ENCODE measurements at regions not wholly inside any gene's neighbourhood (a gene's known extent, or its start where the extent isn't known, plus 50 kb on each side); places are given as distances from the start of the nearest gene placed in this dataset.
A peak's percentile ranks its signal among the peaks of the same experiment; 100 is the strongest.
"Not testable (repeated sequence)": the region's sequence is repeated elsewhere in the genome, so short reads cannot be mapped to it uniquely, and the experiment has no call there.

DNA sequence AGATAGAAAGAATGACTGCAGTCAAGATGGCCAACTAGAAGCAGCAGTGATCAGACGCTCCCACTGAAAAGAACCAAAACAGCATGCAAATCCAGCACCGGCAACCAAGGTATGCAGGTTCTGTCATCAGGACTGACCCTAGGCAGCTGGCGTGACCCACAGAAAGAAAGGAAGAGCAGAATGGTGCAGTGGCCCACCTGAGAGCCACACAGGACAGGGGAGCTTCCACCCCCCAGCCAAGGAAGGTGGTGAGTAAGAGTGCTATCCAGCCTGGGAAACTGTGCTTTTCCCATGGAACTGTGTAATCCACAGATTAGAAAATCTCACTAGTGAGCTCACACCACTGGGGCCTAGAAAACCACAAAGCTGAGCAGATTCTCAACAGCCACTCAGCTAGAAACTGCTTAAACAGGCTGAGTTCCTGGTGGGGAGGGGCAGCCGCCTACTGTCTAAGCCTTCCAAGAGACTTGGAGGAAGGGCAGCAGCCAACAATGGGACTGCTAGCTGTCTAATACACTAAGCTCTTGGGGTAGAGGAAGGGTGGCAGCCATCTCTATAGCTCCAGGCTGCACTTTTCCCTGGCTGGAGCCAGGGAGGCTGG, 127.9 kb downstream of the EVA1A start:
- H3K27ac ChIP-seq = no peak overlapping the region
- DNase-seq (ENCODE audit: low read depth, low spot score) = no peak

DNA sequence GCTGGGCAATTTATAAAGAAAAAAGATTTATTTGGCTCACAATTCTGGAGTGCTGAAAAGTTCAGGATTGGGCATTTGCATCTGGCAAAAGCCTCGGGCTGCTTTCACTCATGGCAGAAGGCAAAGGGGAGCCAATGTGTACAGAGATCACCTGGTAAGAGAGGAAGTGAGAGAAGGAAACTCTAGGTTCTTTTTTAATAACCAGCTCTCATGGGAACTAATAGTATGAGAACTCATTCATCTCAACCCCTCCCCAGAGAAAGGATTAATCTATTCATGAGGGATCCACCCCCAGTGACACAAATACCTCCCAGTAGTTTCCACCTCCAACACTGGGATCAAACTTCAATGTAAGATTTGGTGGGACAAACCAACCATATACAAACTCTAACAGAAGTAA, 129.0 kb downstream of the EVA1A start:
- no peak for DNase-seq (ENCODE audit: low read depth, low spot score)
- no peak overlapping the region for H3K27ac ChIP-seq

DNA sequence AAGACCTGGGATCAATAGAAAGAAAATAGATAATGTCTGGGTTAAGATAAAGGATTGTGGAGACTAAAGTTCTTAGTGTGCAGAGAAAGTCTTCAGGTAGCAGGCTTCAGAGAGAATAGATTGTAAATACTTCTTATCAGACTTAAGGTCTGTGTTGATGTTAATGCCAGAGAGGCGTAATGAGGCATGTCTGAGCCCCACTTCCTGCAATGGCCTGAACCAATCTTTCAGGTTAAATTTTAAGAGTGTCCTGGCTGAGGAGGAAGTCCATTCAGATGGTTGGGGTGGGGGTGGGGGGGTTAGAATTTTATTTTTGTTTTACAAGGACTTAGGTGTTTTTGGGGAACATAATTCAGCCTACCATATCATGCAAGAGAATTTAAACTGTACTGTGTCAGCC, 129.5 kb downstream of the EVA1A start:
- H3K27ac ChIP-seq = no peak overlapping the region

DNA sequence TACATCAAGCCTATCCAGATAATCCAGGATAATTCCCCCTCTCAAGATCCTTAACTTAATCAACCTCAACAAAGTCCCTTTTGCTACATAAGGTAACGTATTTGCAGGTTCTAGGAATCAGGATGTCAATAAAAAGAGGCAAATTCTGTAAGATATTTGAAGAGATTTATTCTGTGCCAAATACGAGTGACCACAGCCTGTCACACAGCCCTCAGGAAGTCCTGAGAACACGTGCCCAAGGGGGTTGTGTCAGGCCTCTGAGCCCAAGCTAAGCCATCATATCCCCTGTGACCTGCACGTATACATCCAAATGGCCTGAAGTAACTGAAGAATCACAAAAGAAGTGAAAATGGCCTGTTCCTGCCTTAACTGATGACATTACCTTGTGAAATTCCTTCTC, 130.3 kb downstream of the EVA1A start:
- DNase-seq (ENCODE audit: low read depth, low spot score); H3K27ac ChIP-seq: not testable (repeated sequence)

More for the DNA sequence above, 129.5 kb downstream of the EVA1A start:
- DNase-seq (ENCODE audit: low read depth, low spot score) = no peak

DNA sequence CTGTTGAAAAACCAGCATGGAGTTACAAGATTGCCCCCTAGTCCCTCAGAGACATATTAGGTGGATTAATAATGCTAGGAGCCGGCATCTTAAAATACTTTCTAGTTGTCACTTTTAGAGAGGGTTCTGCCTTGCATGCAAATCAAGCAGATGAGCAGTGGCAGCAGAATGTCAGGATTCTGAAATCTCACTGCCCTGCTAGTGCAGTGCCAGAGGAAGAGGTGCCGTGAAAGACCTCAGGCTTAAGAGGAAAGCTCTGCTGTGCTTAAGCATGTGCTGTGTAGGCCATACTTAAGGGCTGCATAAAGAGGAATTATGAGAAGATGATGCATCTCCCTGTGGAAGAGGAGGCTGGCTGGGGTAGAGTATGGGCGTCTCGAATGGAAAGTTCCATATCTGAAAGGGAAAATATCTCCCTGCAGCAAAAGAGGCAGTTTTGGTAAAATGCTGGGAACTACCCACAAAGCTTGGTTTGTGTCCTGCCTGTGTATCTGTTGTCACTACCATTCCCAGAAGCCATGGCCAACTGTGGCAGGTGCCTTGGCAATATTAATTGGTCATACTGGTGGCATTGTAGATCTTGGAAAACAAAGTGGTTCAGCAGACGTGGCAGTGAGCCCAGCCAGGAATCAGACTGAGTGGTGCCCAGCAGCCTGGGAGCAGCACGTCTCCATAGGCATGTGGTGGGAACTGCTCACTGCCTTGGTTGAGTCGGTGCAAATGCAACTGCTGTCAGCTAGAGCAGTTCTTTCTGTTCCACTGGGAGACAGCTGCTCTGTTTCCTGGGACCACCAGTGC, 131.9 kb downstream of the EVA1A start:
- no peak for DNase-seq (ENCODE audit: low read depth, low spot score)
- no peak overlapping the region for H3K27ac ChIP-seq

DNA sequence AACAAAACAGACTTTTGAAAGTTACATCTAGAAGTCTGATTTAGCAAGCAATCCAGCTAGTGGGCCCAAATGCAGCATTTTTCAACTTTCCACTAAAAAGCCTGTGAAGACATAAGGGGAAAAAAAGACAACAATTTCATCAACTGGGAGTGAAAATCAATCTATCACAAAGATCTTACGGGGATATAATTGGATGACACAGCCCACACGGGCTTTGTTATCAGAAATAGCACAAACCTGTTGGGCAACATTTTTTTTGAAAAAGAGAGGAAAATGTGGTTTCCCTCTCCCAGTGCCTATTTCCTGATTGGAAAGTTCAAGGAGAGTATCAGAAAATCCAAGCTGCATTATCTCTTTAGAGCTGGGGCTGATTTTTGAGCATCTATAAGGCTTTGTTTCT, 132.7 kb downstream of the EVA1A start:
- no peak overlapping the region for H3K27ac ChIP-seq
- DNase-seq (ENCODE audit: low read depth, low spot score) = no peak

DNA sequence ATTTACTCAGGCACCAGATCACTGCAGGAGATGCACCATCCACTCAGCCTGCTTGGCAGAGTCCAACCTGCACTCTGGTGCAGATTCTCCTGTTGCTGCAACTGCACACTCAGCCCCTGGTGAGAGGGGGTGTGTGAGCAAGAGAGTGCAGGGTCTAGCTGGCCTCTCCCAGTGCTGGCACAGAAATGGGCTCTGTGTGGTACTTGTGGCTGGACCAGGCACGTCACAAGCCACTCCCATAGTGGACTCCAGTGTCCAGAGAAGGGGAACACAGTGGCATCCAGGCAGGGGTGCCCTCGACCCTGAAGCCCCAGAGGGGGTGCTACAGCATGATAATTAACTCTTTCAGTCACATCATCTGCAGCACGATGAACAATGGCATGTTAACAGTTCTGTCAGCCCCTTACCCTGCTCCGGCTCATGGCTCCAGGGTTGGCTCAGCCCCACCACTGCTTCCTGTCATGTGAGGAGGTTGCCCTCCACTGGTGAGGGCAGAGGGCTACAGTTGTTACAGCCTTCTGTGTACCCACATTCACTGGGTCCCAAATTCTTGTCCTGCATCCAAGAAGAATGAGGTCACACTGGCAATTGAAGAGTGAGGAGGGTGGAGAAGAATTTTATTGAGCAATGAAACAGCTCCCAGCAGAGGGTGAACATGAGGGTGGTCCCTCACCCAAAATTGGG, 135.7 kb downstream of the EVA1A start:
- no peak overlapping the region for H3K27ac ChIP-seq
- no peak for DNase-seq (ENCODE audit: low read depth, low spot score)

DNA sequence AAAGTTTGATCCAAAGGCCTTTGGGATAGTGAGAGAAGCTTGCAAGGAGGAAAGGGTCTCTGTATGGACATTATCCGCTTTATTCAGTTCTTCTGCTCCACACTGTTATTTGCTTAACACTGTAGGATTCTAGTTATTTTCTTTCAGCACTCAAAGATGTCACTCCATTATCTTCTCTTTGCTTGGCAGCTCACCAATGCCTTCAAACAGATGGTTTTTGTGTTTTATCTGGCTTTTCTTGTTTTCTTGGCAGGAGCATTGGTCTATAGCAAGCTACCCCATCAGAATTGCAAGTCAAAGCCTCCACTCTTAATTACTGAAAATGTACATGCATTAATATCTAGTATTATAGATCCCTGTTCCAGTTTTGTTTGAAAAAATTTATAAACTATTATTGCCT, 138.8 kb downstream of the EVA1A start:
- DNase-seq (ENCODE audit: low read depth, low spot score) = no peak
- no peak overlapping the region for H3K27ac ChIP-seq

DNA sequence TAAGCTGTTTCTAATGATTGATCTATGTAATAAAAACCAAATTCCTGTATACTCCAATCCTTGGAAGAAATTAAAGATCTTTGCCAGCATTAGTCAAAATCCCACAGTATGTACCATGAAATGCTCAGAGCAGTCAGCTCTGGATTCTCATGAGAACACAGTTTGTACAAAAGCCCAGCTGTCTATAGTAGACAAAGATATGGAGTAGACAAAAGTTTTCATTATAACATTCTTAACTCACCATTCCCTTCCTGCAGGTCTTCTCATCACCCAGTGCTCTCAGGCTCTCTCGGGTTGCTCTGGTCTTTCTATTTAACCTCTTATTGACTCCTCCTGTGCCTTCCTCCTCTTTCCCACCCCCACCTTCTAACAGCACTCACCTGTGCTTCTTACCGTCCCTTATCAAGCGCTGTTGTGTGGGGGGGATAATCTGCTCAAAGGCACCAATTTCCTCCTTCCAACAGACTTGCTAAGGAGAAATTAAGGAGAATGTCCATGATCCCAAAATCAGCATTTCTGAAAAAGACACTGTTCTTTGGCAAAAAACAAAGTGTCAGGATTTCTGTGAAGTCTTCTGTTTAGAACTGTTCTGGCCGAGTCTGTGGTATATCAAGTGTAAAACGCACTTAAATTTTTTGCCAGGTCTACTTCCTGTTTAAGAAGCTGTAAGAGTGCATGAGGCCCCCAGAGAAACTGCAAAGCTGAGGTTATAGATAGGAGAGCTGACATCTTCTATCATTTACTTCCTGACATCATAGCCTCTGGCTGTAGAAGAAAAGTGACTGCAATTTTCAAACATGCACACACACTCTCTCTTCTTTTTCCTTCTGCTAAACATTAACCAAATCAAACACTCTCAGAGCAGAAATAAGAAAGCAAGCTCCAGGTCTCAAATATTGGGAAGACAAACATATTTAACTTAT, 144.1 kb downstream of the EVA1A start:
- H3K27ac ChIP-seq = no peak overlapping the region
- DNase-seq (ENCODE audit: low read depth, low spot score) = no peak

DNA sequence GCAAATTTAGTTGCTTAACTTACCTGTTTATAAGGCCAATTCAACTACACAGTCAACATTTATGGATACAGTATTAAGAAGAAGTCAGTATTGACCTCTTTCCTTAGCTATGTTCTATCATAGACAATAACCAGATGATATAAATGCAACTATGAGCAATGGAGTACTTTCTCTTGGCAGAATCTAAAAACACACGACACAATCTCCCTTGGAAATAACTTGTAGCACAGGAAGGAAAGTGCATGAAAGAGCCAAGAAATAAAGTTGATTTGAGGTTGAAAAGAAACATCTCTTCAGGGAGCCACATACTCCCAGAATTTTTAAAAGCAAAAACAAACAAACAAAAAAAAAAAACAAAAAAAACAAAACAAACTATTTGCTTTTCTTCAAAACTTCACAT, 145.0 kb downstream of the EVA1A start:
- no peak overlapping the region for H3K27ac ChIP-seq
- DNase-seq (ENCODE audit: low read depth, low spot score) = no peak

DNA sequence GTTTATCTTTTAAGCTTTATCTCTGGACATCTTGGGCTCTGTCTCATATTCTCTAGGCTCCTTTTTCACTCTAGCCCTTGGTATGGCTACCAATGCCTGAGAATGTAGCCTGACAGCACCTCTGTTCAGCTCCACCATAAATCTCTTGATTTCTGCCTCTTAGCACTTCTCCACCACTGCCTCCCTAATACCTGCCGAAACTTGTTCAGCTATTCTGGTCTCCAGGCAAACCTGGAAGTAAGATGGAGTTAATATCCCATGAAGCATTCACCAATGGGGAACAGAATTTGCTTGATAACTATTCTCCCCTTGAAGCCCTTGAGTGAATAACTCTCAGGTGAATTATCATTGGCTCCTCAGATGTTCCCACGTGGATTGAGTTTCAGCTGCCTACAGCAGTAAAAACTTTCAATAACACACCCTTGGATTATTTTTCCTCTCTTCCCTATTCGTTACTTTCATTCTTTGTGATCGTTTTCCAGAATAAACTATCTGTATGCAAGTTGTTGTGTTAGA, 145.6 kb downstream of the EVA1A start:
- no peak overlapping the region for H3K27ac ChIP-seq
- no peak for DNase-seq (ENCODE audit: low read depth, low spot score)

DNA sequence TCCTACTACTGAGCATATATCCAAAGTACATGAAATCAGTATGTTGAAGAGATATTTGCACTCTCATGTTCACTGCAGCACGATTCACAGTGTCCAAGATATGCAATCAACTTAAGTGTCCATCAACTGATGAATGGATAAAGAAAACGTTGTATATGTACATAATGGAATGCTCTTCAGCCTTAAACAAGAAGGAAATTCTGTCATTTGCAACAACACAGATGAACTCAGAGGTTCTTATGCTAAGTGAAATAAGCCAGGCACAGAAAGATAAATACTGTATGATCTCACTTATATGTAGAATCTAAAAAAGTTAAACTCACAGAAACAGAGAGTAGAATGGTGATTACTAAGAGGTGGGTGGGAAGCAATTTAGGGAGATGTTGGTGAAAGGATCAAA, 149.2 kb downstream of the EVA1A start:
- no peak overlapping the region for H3K27ac ChIP-seq
- DNase-seq (ENCODE audit: low read depth, low spot score) = no peak

DNA sequence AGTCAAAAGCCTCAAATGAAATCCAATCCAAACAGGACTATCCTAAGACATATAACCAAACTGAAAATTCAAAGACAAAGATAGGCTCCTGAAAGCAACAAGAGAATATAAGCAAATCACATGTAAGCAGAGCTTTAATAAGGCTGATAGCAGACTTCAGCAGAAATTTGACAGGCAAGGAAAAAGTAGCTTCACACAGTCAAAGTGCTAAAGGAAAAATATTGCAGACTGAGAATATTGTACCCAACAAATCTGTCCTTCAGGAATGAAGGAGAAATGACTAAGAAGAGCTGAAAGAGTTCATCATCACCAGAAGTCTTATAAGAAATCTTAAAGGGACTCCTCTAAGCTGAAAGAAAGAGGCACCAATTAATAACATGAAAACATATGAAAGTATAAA, 150.0 kb downstream of the EVA1A start:
- DNase-seq (ENCODE audit: low read depth, low spot score) = no peak

DNA sequence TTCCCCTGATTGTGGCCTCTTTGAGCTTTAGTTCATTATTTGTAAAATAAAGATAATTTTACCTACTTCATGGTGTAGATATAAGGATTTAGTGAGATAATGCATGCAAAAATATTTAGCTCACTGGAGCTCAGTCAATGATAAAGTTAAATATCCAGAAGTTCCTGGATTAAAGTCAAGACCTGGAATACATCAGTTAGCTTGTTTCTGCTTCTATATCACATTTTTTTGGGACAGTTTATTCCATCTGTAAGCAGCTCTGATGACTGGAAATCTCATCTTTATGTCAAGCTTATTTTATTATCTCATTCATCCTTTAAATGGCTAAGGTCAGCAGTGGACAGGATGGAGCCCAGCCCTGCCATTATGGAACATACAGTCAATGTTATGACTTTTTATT, 152.0 kb downstream of the EVA1A start:
- no peak overlapping the region for H3K27ac ChIP-seq
- no peak for DNase-seq (ENCODE audit: low read depth, low spot score)

More for the DNA sequence above, 150.0 kb downstream of the EVA1A start:
- no peak overlapping the region for H3K27ac ChIP-seq

DNA sequence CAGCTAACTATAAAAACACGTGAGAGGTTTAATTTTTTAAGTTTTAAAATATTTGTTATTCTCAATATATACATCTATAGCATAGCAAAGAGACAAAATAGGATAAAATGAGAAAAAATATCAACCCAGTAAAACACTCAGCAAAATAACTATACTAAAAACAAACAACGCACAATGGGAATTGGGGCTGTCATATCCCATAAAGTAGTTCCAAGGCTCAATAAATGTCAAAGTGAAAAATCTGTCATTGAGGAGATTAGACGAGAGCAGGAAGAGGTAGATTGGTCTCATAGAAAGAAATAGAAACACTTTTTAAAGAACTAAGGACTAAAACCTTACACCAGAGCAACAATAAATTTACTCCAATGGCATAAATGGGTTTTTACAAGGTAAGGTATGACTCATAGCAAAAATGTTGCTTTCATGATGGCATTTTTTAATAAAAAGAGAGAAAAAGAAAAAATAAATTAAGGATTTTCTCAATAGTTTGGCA, 153.7 kb downstream of the EVA1A start:
- no peak overlapping the region for H3K27ac ChIP-seq
- DNase-seq (ENCODE audit: low read depth, low spot score) = no peak

DNA sequence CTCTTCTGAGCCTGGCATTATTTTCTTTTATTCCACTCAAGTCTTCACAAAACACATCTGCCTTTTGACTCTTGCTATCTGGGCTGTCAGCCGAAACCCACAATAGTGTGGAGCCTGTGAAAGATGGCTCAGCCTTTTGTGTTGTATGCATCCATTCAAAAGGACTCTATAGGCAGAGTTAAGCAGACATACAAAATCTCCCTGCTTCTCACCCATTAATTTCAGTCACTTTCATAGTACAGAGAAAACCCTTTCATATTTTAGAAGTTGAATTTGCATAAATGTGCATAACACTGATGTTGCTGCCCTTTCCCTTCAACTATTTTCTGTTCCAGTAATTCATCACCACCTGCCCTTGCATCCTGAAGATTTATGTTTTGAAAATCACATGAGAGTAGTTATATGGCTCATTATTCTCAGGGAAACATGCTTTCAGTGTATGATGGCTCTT, 154.6 kb downstream of the EVA1A start:
- no peak for DNase-seq (ENCODE audit: low read depth, low spot score)
- H3K27ac ChIP-seq = no peak overlapping the region

DNA sequence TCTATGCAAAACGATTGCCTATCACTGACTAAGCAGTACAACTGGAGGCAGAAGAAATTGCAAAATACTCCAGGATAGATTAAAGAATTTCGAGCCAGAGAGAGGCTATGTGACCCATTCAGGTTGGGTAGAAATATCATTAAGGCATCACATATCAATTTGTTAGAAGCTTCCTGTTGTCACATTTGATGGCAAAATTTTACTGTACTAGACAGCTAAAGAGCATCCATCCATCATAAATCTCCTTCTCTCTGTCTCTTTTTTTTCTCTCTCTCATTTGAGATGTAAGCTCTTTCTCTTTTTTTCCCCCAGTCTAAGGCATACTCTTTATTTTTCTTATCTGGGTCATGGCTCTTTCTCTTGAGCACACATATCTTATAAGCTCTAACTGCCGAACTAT, 155.7 kb downstream of the EVA1A start:
- no peak overlapping the region for H3K27ac ChIP-seq
- no peak for DNase-seq (ENCODE audit: low read depth, low spot score)

DNA sequence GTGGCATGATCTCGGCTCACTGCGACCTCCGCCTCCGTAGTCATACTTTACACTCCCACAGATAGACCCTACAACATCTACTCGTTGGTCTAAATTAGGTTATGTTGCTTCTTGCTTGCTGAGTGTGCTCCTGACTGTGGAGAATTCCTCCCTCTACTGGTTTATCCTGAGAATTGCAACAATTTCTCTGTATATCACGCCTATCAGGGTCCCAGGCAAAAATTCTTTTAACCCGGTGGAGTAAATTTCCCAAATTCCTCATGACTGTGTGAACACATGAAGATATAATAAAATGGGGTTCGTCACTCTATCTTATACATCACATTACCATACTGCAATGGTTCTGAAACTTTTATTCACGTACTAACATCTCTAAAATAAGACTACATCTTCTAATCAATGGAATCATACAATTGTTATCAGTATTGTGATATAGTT, 156.7 kb downstream of the EVA1A start:
- no peak for DNase-seq (ENCODE audit: low read depth, low spot score)

DNA sequence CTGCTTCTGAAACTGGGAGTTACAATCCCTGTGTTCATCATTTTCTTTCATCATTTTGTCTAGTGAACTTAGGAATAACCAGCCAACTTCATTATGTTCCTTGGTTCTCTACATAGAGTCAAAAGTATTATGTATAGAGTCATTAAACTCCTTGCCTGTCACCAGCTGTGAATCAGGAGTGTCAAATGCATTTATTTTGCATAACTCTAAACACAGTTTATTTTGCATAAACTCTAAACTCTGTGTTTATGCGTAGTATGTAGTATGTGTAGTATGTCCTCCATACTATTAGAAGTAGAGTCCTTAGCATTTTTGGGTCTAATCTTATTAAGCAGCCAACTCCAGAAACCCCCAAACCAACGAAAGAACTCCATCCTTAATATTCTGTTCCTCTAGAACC, 164.4 kb downstream of the EVA1A start:
- no peak overlapping the region for H3K27ac ChIP-seq
- no peak for DNase-seq (ENCODE audit: low read depth, low spot score)

More for the DNA sequence above, 156.7 kb downstream of the EVA1A start:
- H3K27ac ChIP-seq = no peak overlapping the region

DNA sequence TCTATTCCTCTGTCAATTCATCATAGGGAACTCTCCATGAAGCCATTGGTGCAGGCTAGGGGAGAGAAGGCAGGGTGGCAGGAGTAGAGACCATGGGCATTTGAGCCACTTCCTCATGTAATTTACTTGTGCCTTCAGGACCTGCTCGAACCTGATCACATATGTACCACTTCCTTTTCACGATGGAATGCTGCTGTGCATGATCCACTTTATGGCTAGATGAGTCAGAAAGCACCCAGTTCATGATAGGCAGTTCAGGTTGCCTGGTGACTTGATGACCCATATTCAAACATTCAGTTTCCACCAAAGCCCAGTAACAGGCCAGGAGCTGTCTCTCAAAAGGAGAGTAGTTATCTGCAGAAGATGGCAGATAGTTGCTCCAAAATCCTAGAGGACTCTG, 166.0 kb downstream of the EVA1A start:
- H3K27ac ChIP-seq = peak overlapping the region; percentile 52
- peak; percentile 84 for DNase-seq (ENCODE audit: low read depth, low spot score)

All from epithelial cell of prostate (primary cell).